ENCODE measurements at regions not wholly inside any gene's neighbourhood (a gene's known extent, or its start where the extent isn't known, plus 50 kb on each side); places are given as distances from the start of the nearest gene placed in this dataset.

DNA sequence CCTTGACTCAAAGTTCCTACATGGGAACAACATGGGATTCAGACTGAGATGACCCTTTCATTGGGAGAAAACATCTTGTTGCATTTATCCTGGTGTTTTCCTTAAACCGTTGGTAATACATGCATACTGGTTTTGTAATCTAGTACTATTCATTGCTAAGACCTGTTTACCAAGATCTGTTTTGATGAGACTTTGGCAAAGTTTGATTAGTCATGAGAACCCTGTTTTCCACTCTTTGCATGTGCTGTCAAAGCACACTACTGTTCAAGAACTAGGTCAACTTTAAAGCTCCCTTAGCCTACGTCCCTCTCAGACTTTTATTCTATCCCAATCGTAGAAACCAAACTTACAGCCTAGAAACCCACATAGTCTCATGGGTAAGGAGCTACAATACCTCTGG, 650.9 kb downstream of the GATA3 start:
- no peaks in the 10 kb centered on the region for H3K9me3 Mint-ChIP-seq
- peaks cover 0 to 6% (median 2%) of the 10 kb centered on the region in 5 donors for H3K27me3 Mint-ChIP-seq
- DNase-seq (no peak), ATAC-seq (no peak)
- H3K4me1 Mint-ChIP-seq = no peaks in the 10 kb centered on the region
- H3K4me3 Mint-ChIP-seq = no peak overlapping the region
- no peak overlapping the region for H3K27ac Mint-ChIP-seq
- H3K36me3 Mint-ChIP-seq = no peaks in the 10 kb centered on the region
- POLR2A ChIA-PET = no interaction called here

DNA sequence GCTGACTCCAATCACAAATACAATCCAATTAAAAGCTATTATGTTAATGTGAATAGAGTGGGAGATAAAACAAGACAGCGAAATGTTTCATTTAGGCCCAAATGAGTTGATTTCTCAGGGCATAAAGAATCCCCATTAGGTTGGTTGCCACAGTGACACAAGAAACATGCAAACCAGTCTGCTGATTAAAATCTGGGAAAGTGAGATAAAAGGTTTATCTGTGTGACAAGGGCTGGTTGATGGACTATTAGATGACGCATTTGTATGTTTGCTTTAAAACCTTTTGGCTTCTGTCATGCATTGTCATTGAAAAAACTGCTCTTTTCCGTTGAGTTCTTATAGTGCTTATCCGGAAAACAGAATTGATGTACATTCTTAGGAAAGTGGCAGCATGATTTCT, 658.2 kb downstream of the GATA3 start:
- no peaks in the 10 kb centered on the region for H3K36me3 Mint-ChIP-seq
- H3K4me1 Mint-ChIP-seq = no peaks in the 10 kb centered on the region
- H3K27ac Mint-ChIP-seq = no peak overlapping the region
- peaks cover 0 to 4% (median under 1%) of the 10 kb centered on the region in 9 donors for H3K9me3 Mint-ChIP-seq
- H3K4me3 Mint-ChIP-seq = no peak overlapping the region
- no peak for DNase-seq
- POLR2A ChIA-PET = no interaction called here
- ATAC-seq = no peak
- H3K27me3 Mint-ChIP-seq = peaks cover 0 to 6% (median 2%) of the 10 kb centered on the region in 5 donors

DNA sequence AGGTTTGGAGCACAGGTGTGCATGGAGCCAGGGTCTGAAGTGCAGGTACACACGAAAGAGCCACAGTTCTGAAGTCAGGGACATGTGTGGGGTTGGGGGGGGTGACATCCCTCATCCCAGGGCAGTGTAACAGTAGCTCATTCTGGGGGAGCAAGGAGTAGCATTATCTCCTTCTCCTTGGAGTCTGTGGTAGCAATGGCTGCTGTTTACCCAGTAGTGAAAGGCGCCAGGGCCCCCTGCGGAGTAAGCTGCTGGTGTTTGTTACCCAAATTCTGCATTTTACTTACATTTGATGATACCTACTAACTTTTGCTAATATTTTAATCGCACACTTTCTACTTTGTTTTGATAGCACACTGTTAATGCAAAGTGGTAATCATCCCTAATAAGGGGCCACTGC, 665.5 kb downstream of the GATA3 start:
- Mint-ChIP-seq H3K4me3 (no peak overlapping the region), H3K4me1 (no peaks in the 10 kb centered on the region), H3K36me3 (peaks cover 0 to 19% (median 18%) of the 10 kb centered on the region in 3 donors), H3K27ac (no peak overlapping the region), H3K9me3 (peaks cover 9 to 34% (median 23%) of the 10 kb centered on the region in 9 donors), H3K27me3 (peaks cover 0 to 7% (median 2%) of the 10 kb centered on the region in 5 donors)
- POLR2A ChIA-PET = no interaction called here
- DNase-seq = no peak
- no peak for ATAC-seq

DNA sequence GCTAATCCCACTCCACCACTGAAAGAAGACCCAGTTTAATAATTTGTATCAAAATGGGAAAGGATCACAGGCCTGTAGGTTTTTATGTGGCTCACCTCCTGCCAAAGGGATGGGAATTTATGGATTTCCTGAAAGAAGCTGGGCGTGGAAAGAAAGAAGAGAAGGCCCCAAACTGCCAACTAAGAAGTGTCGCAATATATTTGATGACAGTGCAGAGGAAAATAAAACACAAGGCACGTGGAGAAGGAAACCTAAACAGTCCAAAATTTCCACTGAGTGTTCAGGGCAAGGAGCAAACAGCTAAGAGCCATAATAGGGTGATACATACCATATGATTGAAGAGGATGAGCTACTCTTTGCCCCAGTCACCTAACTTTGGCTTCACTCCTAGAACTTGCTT, 667.2 kb downstream of the GATA3 start:
- Mint-ChIP-seq H3K27me3 (peaks cover 0 to 7% (median 2%) of the 10 kb centered on the region in 5 donors), H3K4me3 (no peak overlapping the region), H3K4me1 (no peaks in the 10 kb centered on the region), H3K36me3 (peaks cover 0 to 20% (median 19%) of the 10 kb centered on the region in 3 donors), H3K27ac (no peak overlapping the region), H3K9me3 (peaks cover 9 to 34% (median 23%) of the 10 kb centered on the region in 9 donors)
- DNase-seq (no peak), ATAC-seq (no peak)
- POLR2A ChIA-PET = no interaction called here

DNA sequence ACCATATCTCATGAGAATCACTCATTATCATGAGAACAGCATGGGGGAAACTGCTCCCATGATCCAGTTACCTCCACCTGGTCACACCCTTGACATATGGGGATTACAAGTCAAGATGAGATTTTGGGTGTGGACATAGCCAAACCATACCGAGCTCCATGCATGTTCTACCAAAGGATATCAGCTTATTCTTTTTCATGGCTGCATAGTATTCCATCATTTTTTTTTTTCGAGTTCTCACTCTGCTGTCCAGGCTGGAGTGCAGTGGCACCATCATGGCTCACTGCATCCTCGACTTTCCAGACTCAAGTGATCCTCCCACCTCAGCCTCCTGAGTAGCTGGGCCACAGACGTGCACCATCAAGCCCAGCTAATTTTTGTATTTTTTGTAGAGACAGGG, 668.3 kb downstream of the GATA3 start:
- H3K36me3 Mint-ChIP-seq = peaks cover 0 to 22% (median 19%) of the 10 kb centered on the region in 3 donors
- H3K9me3 Mint-ChIP-seq = peaks cover 9 to 32% (median 21%) of the 10 kb centered on the region in 9 donors
- peaks cover 2 to 9% (median 4%) of the 10 kb centered on the region in 5 donors for H3K27me3 Mint-ChIP-seq
- POLR2A ChIA-PET = no interaction called here
- H3K4me3 Mint-ChIP-seq = no peak overlapping the region
- no peaks in the 10 kb centered on the region for H3K4me1 Mint-ChIP-seq
- ATAC-seq (no peak), DNase-seq (no peak)
- no peak overlapping the region for H3K27ac Mint-ChIP-seq

DNA sequence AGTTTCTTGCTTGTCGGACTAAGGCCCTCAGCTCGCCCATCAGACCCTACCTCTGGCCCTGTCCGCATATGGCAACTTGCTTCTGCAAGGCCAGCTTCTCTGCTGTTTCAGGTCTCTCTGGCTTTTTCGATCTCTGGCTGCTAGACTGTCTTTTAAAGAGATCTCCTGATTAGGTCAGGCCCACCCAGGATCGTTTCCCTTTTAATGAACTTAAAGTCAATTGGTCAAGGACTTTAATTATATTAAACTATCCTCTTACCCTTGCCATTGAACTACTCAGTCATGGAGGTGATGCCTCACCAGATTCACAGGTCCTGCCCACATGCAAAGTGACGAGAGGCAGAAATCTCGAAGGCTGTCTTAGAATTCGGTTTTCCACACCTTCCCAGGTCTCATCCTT, 670.9 kb downstream of the GATA3 start:
- ATAC-seq = no peak
- Mint-ChIP-seq H3K4me3 (no peak overlapping the region), H3K9me3 (peaks cover 0 to 10% (median 4%) of the 10 kb centered on the region in 9 donors), H3K27me3 (peaks cover 2 to 31% (median 6%) of the 10 kb centered on the region in 5 donors), H3K36me3 (peaks cover 0 to 9% (median 0%) of the 10 kb centered on the region in 3 donors), H3K4me1 (no peaks in the 10 kb centered on the region), H3K27ac (no peak overlapping the region)
- POLR2A ChIA-PET = no interaction called here
- DNase-seq = no peak

DNA sequence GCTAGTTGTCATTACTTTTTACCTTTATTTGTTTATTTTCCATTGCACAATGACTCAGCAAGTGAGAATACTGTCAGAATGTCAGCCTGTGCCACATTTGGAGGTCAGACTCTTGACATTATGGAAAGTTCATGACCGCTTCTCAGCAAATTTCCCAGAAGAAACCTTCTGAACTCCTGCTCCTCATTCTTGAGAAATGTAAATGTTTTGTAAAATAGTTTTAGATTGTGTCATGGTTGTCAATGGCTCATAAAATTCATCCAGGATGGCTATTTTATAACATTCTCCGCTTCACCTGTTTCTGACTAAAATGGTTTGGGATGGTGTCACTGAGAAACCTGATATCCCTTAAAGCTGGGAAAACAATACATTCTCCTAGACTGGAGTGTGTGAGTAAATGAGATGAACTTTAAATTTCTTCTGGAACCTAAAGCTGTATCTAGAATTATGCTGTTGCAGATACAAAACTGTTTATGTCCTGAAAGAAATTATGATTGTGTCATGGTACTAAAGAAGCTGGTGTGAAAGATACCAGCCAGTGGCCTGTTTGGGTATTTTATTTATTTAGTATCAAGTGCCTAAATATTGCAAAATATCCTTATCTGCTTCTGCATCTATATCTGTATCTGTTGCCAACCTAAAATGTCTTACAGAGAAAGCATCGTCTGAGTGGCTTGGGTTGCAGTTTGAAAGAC, 671.7 kb downstream of the GATA3 start:
- DNase-seq (no peak), ATAC-seq (no peak)
- POLR2A ChIA-PET = no interaction called here
- Mint-ChIP-seq H3K27me3 (peaks cover 2 to 31% (median 6%) of the 10 kb centered on the region in 5 donors), H3K9me3 (peaks cover 0 to 10% (median 4%) of the 10 kb centered on the region in 9 donors), H3K36me3 (peaks cover 0 to 7% (median 0%) of the 10 kb centered on the region in 3 donors), H3K4me3 (no peak overlapping the region), H3K4me1 (no peaks in the 10 kb centered on the region), H3K27ac (no peak overlapping the region)

DNA sequence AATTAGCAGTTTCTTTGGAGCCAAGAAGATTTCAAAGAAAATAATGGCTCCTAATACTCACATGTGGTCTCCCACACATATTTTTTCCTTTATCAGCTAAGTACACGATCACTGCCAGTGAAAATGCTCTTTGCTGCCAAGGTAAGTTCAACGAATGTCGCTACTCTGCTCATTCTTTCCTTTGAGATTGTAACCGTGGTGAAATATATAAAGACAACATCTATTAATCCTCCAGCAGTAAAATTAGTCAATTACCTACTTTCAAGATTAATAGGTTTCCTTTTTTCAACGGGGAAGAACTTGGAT, 672.2 kb downstream of the GATA3 start:
- ATAC-seq (no peak), DNase-seq (no peak)
- Mint-ChIP-seq H3K27ac (no peak overlapping the region), H3K27me3 (peaks cover 2 to 31% (median 6%) of the 10 kb centered on the region in 5 donors), H3K9me3 (peaks cover 0 to 10% (median 4%) of the 10 kb centered on the region in 9 donors), H3K4me3 (no peak overlapping the region), H3K4me1 (no peaks in the 10 kb centered on the region), H3K36me3 (peaks cover 0 to 7% (median 0%) of the 10 kb centered on the region in 3 donors)
- POLR2A ChIA-PET = no interaction called here

DNA sequence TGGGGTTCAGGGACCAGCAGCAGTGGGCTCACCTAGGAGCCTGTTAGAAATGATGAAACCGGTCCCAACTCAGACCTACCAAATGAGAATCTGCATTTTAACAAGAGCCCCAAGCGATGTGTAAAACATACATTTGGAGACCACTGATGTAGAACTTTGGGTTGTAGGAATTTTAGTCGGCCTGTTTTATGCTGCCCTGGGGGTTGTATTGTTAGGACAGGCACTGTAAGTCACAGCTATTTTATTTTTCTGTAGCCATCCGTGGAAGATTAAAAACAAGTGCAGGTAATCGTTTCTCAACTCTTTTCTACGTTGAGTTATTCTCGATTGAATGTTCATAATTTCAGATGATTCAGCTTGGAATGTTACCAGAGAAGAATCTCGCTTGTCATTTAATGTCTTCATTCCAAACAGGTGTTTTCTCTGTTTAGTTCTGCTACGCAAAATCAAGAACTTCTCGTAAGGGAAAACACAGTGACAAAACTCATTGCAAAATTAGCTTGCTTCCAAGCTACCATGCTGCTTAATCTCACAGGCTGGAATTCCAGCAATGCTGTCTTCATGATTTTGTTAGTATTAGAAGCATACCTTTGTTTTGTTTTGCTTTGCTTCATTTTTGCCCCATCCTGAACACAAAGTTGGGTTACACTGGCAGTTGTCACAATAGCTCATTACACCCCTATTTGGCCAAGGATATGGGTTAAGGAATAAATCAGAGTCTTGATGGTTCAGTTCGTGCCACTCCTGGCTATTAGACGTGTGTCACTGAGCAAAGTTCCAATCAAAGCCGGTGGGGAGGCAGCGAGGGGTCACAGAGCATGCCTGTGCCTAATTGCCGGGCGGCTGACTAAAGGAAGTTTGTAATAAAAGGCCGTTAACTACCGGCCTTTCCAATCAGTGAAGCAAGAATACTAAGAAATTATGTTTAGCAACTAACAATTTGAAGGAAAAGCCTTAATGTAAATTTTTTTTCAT, 676.9 kb downstream of the GATA3 start:
- ATAC-seq (no peak), DNase-seq (no peak)
- Mint-ChIP-seq H3K27me3 (peaks cover 2 to 31% (median 13%) of the 10 kb centered on the region in 5 donors), H3K36me3 (peaks cover 0 to 2% (median 0%) of the 10 kb centered on the region in 3 donors), H3K4me3 (no peak overlapping the region), H3K27ac (no peak overlapping the region), H3K4me1 (no peaks in the 10 kb centered on the region), H3K9me3 (no peaks in the 10 kb centered on the region)
- POLR2A ChIA-PET = no interaction called here

DNA sequence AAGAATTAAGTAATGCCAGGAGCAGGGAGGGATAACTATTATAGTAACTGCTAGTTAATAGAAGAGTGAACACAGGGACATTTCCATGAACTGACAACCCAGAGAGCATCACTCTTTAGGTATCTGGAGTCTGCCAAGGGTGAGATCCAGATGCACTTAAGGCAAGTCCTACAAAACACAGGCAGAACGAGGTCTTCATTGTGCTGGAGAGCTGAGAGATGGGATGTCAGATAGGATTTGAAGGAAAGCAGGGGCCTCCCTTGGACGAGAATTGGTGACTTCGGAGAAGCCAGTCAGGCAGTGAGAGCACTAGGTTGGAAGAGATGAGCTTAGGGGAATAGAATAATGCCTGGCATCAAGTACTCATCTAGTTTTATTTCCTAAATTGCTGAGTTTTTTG, 684.5 kb downstream of the GATA3 start:
- Mint-ChIP-seq H3K4me3 (no peak overlapping the region), H3K36me3 (no peaks in the 10 kb centered on the region), H3K4me1 (no peaks in the 10 kb centered on the region), H3K27me3 (peaks cover 0 to 13% (median 0%) of the 10 kb centered on the region in 5 donors), H3K27ac (no peak overlapping the region), H3K9me3 (peaks cover 0 to 4% (median 0%) of the 10 kb centered on the region in 9 donors)
- DNase-seq (no peak), ATAC-seq (no peak)
- POLR2A ChIA-PET = no interaction called here

DNA sequence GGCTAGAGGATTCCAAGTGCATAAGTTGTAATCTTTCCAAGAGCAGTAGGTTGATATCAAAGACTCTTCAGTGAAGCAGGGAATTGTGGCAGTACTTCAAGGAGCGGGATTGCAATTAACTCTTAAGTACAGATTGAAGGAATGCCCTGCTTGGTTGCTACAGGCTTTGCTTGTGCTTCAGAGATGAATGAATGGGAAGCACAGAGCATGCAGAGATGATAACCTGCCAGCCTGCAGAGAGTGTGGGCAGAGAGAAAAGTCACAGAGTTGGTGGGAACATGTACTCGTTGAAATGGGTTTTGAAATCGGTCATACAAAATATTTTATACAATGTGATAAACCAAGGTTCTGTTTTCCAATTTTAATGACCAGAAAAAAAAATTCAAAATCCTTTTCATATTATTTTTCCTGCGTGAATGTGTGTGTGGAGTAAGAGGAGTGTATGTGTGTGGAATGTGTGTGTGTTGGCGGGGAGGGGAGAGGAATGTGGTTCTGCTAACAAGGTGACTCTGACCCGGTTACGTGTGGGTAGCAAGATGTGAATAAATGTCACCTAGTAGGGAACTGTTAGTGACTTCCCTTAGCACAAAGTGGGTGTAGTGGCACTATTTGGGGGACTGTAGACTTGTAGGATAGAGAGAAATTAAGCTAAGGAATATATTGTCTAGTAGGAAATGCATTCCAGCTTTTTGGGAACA, 697.8 kb downstream of the GATA3 start:
- Mint-ChIP-seq H3K27ac (no peak overlapping the region), H3K4me3 (no peak overlapping the region), H3K9me3 (peaks cover 0 to 17% (median 2%) of the 10 kb centered on the region in 9 donors), H3K36me3 (peaks cover 0 to 8% (median 0%) of the 10 kb centered on the region in 3 donors), H3K4me1 (no peaks in the 10 kb centered on the region), H3K27me3 (peaks cover 0 to 22% (median 7%) of the 10 kb centered on the region in 5 donors)
- ATAC-seq (no peak), DNase-seq (no peak)
- POLR2A ChIA-PET = no interaction called here

DNA sequence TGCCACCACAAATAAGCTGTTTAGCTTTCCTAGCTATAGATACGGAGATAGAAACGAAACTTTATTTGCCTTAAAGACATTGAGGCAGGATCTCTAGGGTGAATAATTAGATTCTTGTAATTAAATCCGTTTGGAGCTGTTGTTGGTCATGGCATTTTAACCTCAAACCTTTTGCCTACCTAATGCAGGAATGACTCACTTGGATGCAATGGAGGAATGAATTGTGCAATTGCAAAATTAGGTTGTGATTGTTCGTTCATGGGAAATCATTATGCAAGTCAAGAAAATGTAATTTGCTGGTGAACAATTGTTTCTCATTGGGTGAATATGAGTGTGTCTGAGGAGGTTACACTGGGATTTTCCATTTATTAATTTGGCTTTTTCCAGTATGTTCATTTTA, 703.5 kb downstream of the GATA3 start:
- no peak overlapping the region for H3K4me3 Mint-ChIP-seq
- H3K9me3 Mint-ChIP-seq = peaks cover 0 to 17% (median 2%) of the 10 kb centered on the region in 9 donors
- peaks cover 0 to 8% (median 0%) of the 10 kb centered on the region in 3 donors for H3K36me3 Mint-ChIP-seq
- DNase-seq (no peak), ATAC-seq (no peak)
- H3K27me3 Mint-ChIP-seq = peaks cover 0 to 13% (median 0%) of the 10 kb centered on the region in 5 donors
- H3K27ac Mint-ChIP-seq = no peak overlapping the region
- POLR2A ChIA-PET = no interaction called here
- H3K4me1 Mint-ChIP-seq = peaks cover 0 to 2% (median 0%) of the 10 kb centered on the region in 4 donors

DNA sequence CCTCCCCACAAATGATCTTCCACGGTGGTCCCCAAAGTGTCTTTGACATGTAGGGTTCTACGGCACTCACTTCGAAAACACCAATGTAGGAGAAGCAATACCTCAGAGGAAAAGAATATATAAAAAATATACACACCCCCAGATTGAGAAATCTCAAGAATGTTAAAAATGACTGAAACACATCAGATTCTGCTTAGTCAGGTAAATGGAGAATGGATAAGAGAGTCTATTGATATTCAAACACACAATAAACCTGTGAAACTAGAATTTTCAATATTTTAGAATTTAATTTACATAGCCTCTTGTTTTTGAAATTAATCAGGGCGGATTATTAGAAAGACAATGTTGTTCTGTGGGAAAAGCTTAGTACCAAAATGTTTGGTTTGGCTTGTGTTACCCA, 712.4 kb downstream of the GATA3 start:
- Mint-ChIP-seq H3K36me3 (no peaks in the 10 kb centered on the region), H3K27me3 (no peaks in the 10 kb centered on the region), H3K4me1 (no peaks in the 10 kb centered on the region), H3K9me3 (peaks cover 0 to 3% (median 0%) of the 10 kb centered on the region in 9 donors), H3K4me3 (no peak overlapping the region), H3K27ac (no peak overlapping the region)
- DNase-seq (no peak), ATAC-seq (no peak)
- POLR2A ChIA-PET = no interaction called here

Measured in naive thymus-derived CD8-positive, alpha-beta T cell (primary cell).